ENCODE measurements at regions not wholly inside any gene's neighbourhood (a gene's known extent, or its start where the extent isn't known, plus 50 kb on each side); places are given as distances from the start of the nearest gene placed in this dataset.

DNA sequence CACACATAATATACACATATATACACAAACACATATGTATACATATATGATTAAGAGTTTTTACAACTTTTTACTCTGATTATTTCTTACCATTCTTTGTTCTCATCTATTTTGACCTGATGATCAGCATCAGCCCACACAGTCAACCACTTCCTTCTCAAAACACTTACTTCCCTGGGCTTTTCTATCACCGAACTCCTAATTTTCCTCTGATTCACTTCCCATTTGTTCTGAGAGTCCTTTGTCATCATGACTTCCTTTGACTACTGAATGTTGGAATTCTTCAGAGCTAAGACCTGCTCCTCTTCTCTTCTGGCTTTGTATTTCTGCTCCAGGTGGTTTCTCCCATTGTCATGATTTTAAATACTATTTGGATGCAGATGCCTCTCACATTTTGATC, 209.5 kb upstream of the AFF2 start:
- TF ChIP-seq, protein P1, sequence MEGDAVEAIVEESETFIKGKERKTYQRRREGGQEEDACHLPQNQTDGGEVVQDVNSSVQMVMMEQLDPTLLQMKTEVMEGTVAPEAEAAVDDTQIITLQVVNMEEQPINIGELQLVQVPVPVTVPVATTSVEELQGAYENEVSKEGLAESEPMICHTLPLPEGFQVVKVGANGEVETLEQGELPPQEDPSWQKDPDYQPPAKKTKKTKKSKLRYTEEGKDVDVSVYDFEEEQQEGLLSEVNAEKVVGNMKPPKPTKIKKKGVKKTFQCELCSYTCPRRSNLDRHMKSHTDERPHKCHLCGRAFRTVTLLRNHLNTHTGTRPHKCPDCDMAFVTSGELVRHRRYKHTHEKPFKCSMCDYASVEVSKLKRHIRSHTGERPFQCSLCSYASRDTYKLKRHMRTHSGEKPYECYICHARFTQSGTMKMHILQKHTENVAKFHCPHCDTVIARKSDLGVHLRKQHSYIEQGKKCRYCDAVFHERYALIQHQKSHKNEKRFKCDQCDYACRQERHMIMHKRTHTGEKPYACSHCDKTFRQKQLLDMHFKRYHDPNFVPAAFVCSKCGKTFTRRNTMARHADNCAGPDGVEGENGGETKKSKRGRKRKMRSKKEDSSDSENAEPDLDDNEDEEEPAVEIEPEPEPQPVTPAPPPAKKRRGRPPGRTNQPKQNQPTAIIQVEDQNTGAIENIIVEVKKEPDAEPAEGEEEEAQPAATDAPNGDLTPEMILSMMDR (IDR thresholded peaks at IDR 0.05; ENCODE audit: extremely low read depth in 1 of 2, insufficient read depth in 1 of 2, low read depth in 1 of 2, low read length in 2 of 2), result no peak
- TF ChIP-seq POLR2A (IDR thresholded peaks at IDR 0.05; ENCODE audit: low read depth, low read length), result no peak
- TF ChIP-seq GATA2 (IDR thresholded peaks at IDR 0.05; ENCODE audit: insufficient read depth, insufficient read length, low read depth, low read length), result peak; percentile 79
- TF ChIP-seq POLR2AphosphoS5 (IDR thresholded peaks at IDR 0.05; ENCODE audit: insufficient read depth, low read depth, low read length), result peak; percentile 52
- no peak for TF ChIP-seq EZH2 (IDR thresholded peaks at IDR 0.05; ENCODE audit: borderline replicate concordance, low read depth, low read length, severe bottlenecking)
- peak; percentile 71 for TF ChIP-seq FOS (IDR thresholded peaks at IDR 0.05; ENCODE audit: borderline replicate concordance, insufficient read depth, low read length)

Data from endothelial cell of umbilical vein (primary cell).